Gastrocnemius medialis (tissue), 4 donors: ENCODE measurements at regions not wholly inside any gene's neighbourhood (a gene's known extent, or its start where the extent isn't known, plus 50 kb on each side); places are given as distances from the start of the nearest gene placed in this dataset.

Experiments
- ATAC-seq, 2 donors: fragments of 150-250 bp; one replicate each; pipeline ENCODE4 v1.9.1; 2016
- DNase-seq, 2 donors: peaks; one replicate each; pipeline ENCODE4 v3.0.0-alpha.2; 2019
- H3K27ac ChIP-seq, 4 donors: fragments of 200-600 bp; sonication (generic); 1 replicate in 1 of 4; 2 replicates in 3 of 4; pipeline ENCODE4 v1.5.1; 2016 to 2018; ENCODE audit warnings: mild to moderate bottlenecking in 2 of 4, moderate library complexity in 1 of 4
- H3K27me3 ChIP-seq, 3 donors: fragments of 200-600 bp; sonication (generic) in 2 of 3; 1 replicate in 1 of 3; 2 replicates in 2 of 3; pipeline versions ENCODE4 v1.5.1 to v1.6.0; 2016 to 2019; ENCODE audit warnings: mild to moderate bottlenecking in 1 of 3, moderate library complexity in 1 of 3
- H3K36me3 ChIP-seq, 2 donors: fragments of 200-600 bp; sonication (generic) in 1 of 2; one replicate each; pipeline ENCODE4 v1.5.1; 2017 to 2018
- H3K4me1 ChIP-seq, 2 donors: fragments of 200-600 bp; sonication (generic) in 1 of 2; one replicate each; pipeline ENCODE4 v1.5.1; 2016 to 2017; ENCODE audit warnings: mild to moderate bottlenecking in 2 of 2
- H3K4me3 ChIP-seq, 4 donors: fragments of 200-600 bp; sonication (generic) in 3 of 4; 1 replicate in 1 of 4; 2 replicates in 3 of 4; pipeline ENCODE4 v1.5.1; 2016 to 2019; ENCODE audit warnings: mild to moderate bottlenecking in 2 of 4
- H3K9me3 ChIP-seq, 3 donors: fragments of 200-600 bp; sonication (generic) in 2 of 3; 1 replicate in 1 of 3; 2 replicates in 2 of 3; pipeline ENCODE4 v1.5.1; 2016 to 2019
- CTCF ChIP-seq, 5 experiments: fragments of 450-650 bp in 3 of 5; fragments of 200-600 bp in 2 of 5; sonication (generic) in 2 of 5; IDR thresholded peaks in 4 of 5; conservative IDR thresholded peaks in 1 of 5; 1 replicate in 4 of 5; 2 replicates in 1 of 5; pipeline ENCODE4 v1.5.1; 2016 to 2019; ENCODE audit warnings: antibody characterized with exemption in 5 of 5, mild to moderate bottlenecking in 3 of 5, moderate library complexity in 3 of 5
- POLR2A ChIP-seq, 2 donors: fragments of 450-650 bp; IDR thresholded peaks; one replicate each; pipeline ENCODE4 v1.6.1; 2017; ENCODE audit warnings: antibody characterized with exemption in 2 of 2, mild to moderate bottlenecking in 2 of 2, moderate library complexity in 2 of 2
- in situ Hi-C, 4 donors: fragments of 200-750 bp; cut with MboI; loops; one replicate each; pipeline versions ENCODE4 v1.15.0 to v1.8.0; 2017; ENCODE audit warnings: low sequenced_read_pairs in 4 of 4
- intact Hi-C: fragments of 100-400 bp; cut with DNase I; formaldehyde crosslinking; loops from one replicate; pipeline ENCODE4 v1.15.1; 2023; ENCODE audit warnings: low total_unique reads

GRCh38 chr3:140842984-140843649 is 98.5 kb upstream of the SLC25A36 start:
- no peak for ATAC-seq
- Histone ChIP-seq H3K27me3 (no peaks in the 10 kb centered on the region), H3K27ac (no peak overlapping the region), H3K36me3 (no peaks in the 10 kb centered on the region), H3K4me1 (no peaks in the 10 kb centered on the region), H3K4me3 (no peak overlapping the region), H3K9me3 (no peaks in the 10 kb centered on the region)
- no peak for TF ChIP-seq POLR2A (IDR thresholded peaks at IDR 0.05)
- no peak for TF ChIP-seq CTCF (IDR thresholded peaks at IDR 0.05 in 4 of 5, conservative IDR thresholded peaks at IDR 0.05 in 1 of 5)
- in situ Hi-C loops (no loop called here), intact Hi-C loops (no loop called here)
- no peak for DNase-seq

GRCh38 chr3:140843656-140844055 is 98.0 kb upstream of the SLC25A36 start:
- Histone ChIP-seq H3K4me3 (no peak overlapping the region), H3K27ac (no peak overlapping the region), H3K27me3 (no peaks in the 10 kb centered on the region), H3K9me3 (no peaks in the 10 kb centered on the region), H3K36me3 (no peaks in the 10 kb centered on the region), H3K4me1 (no peaks in the 10 kb centered on the region)
- ATAC-seq, result no peak
- no peak for DNase-seq
- no peak for TF ChIP-seq POLR2A (IDR thresholded peaks at IDR 0.05)
- in situ Hi-C loops (no loop called here), intact Hi-C loops (no loop called here)

GRCh38 chr3:140844072-140844471 is 97.6 kb upstream of the SLC25A36 start:
- intact Hi-C loops, result no loop called here
- TF ChIP-seq POLR2A (IDR thresholded peaks at IDR 0.05) (no peak), CTCF (IDR thresholded peaks at IDR 0.05 in 4 of 5, conservative IDR thresholded peaks at IDR 0.05 in 1 of 5) (no peak)
- in situ Hi-C loops, result no loop called here
- ATAC-seq (no peak), DNase-seq (no peak)
- Histone ChIP-seq H3K4me1 (no peaks in the 10 kb centered on the region), H3K27ac (no peak overlapping the region), H3K4me3 (no peak overlapping the region), H3K9me3 (no peaks in the 10 kb centered on the region), H3K36me3 (no peaks in the 10 kb centered on the region), H3K27me3 (no peaks in the 10 kb centered on the region)

GRCh38 chr3:140845882-140846281 is 95.8 kb upstream of the SLC25A36 start:
- DNase-seq (no peak), ATAC-seq (no peak)
- peaks cover 11% of the 10 kb centered on the region in 2 donors for H3K4me1 ChIP-seq
- no peaks in the 10 kb centered on the region for H3K9me3 ChIP-seq
- in situ Hi-C loops, result no loop called here
- TF ChIP-seq POLR2A (IDR thresholded peaks at IDR 0.05) (no peak), CTCF (IDR thresholded peaks at IDR 0.05 in 4 of 5, conservative IDR thresholded peaks at IDR 0.05 in 1 of 5) (no peak)
- no peaks in the 10 kb centered on the region for H3K36me3 ChIP-seq
- no peak overlapping the region for H3K27ac ChIP-seq
- no peak overlapping the region for H3K4me3 ChIP-seq
- H3K27me3 ChIP-seq, result no peaks in the 10 kb centered on the region
- intact Hi-C loops, result no loop called here

GRCh38 chr3:140848666-140849065 is 93.0 kb upstream of the SLC25A36 start:
- Histone ChIP-seq H3K27me3 (no peaks in the 10 kb centered on the region), H3K36me3 (no peaks in the 10 kb centered on the region), H3K27ac (no peak overlapping the region), H3K9me3 (no peaks in the 10 kb centered on the region), H3K4me1 (peaks cover 11% of the 10 kb centered on the region in 2 donors), H3K4me3 (no peak overlapping the region)
- intact Hi-C loops (no loop called here), in situ Hi-C loops (no loop called here)
- DNase-seq, result no peak
- no peak for ATAC-seq
- TF ChIP-seq CTCF (IDR thresholded peaks at IDR 0.05 in 4 of 5, conservative IDR thresholded peaks at IDR 0.05 in 1 of 5), result no peak
- TF ChIP-seq POLR2A (IDR thresholded peaks at IDR 0.05), result no peak
